Mammary epithelial cell (primary cell): ENCODE measurements at regions not wholly inside any gene's neighbourhood (a gene's known extent, or its start where the extent isn't known, plus 50 kb on each side); places are given as distances from the start of the nearest gene placed in this dataset.

Experiments
- CTCF ChIP-seq, 2 donors: IDR thresholded peaks in 1 of 2; conservative IDR thresholded peaks in 1 of 2; 2 replicates each; pipeline ENCODE4 v1.5.1; 2011 to 2012; ENCODE audit warnings: inconsistent platforms in 2 of 2, low read length in 2 of 2, mild to moderate bottlenecking in 2 of 2, control low read depth in 1 of 2, low read depth in 1 of 2; ENCODE audit not compliant: insufficient read depth in 1 of 2; ENCODE audit errors: extremely low read depth in 1 of 2
- EZH2 ChIP-seq: IDR thresholded peaks from 2 replicates; pipeline ENCODE4 v1.6.1; 2012; ENCODE audit warnings: low read length, inconsistent platforms, borderline replicate concordance

GRCh38 chr1:229114850-229115365 lies 156.0 kb upstream of the RAB4A start:
- TF ChIP-seq CTCF (conservative IDR thresholded peaks at IDR 0.05 in 1 of 2, IDR thresholded peaks at IDR 0.05 in 1 of 2; ENCODE audit: extremely low read depth in 1 of 2, insufficient read depth in 1 of 2, low read depth in 1 of 2, low read length in 2 of 2) (no peak), EZH2 (no peak)
